Stimulated activated CD8-positive, alpha-beta memory T cell treated with anti-CD3 and anti-CD28 coated beads, Interleukin-7, amount 100 ng/mL, for 1 hour (primary cell): ENCODE measurements at regions not wholly inside any gene's neighbourhood (a gene's known extent, or its start where the extent isn't known, plus 50 kb on each side); places are given as distances from the start of the nearest gene placed in this dataset.
"Not testable (repeated sequence)": the region's sequence is repeated elsewhere in the genome, so short reads cannot be mapped to it uniquely, and the experiment has no call there.

Experiments used
- DNase-seq, 2 donors: peaks; one replicate each; pipeline ENCODE4 v3.0.0-alpha.2; 2020; ENCODE audit warnings: low read depth in 2 of 2

DNA sequence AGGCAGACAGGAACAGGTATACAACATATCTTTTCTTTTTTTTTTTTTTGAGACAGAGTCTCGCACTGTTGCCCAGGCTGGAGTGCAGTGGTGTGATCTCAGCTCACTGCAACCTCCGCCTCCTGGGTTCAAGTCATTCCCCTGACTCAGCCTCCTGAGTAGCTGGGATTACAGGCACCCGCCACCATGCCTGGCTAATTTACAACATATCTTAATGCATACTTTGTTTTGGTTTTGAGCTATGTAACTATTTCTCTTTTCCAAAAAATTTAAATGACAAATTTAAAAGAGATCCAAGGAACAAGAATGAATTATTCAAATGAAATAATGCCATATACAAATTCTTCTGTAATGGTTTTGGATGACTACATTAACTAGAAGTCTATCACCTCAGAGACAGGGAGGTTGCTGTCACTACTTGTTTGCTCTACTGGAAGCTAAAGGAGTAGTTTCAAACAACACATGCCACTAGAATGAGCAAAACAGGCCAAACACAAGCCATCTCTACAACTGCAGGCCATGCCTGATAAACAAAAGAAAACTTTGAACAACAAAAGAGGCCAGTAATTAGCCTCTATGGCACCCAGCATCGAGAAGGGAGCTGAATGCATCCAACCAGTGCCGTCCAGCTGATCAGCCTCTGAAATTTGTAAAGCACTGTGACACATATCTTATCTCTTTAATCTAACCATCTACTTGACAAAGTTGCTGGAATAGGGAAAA lies 133.6 kb upstream of the VOPP1 start:
- DNase-seq, result not testable (repeated sequence)

DNA sequence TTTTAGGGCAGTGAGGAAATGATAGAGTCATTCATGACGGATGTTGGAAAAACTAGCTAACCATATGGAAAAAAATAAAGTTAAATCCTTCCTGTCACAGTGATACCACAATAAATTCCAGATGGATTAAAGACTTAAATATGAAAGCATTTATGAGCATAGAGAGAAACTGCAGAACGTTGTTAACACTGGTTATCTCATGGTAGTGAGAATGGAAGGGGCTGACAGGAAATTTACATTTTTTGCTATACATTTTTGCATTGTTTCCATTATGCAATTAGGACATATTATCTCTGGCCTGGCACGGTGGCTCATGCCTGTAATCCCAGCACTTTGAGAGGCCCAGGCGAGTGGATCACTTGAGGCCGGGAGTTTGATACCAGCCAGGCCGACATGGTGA lies 130.5 kb upstream of the VOPP1 start:
- DNase-seq, result not testable (repeated sequence)

DNA sequence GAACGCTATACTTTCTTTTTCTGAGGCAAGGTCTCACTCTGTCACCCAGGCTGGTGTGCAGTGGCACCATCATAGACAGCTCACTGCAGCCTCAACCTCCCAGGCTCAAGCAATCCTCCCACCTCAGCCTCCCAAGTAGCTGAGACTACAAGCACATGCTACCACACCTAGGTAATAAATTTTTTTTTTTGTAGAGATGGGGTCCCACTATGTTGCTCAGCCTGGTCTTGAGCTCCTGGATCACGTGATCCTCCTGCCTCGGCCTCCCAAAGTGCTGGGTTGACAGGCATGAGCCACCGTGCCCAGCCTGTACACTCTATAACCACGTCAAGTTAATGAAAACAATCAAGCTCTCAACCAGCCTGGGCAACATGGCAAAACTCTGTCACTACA lies 127.1 kb upstream of the VOPP1 start:
- not testable (repeated sequence) for DNase-seq

DNA sequence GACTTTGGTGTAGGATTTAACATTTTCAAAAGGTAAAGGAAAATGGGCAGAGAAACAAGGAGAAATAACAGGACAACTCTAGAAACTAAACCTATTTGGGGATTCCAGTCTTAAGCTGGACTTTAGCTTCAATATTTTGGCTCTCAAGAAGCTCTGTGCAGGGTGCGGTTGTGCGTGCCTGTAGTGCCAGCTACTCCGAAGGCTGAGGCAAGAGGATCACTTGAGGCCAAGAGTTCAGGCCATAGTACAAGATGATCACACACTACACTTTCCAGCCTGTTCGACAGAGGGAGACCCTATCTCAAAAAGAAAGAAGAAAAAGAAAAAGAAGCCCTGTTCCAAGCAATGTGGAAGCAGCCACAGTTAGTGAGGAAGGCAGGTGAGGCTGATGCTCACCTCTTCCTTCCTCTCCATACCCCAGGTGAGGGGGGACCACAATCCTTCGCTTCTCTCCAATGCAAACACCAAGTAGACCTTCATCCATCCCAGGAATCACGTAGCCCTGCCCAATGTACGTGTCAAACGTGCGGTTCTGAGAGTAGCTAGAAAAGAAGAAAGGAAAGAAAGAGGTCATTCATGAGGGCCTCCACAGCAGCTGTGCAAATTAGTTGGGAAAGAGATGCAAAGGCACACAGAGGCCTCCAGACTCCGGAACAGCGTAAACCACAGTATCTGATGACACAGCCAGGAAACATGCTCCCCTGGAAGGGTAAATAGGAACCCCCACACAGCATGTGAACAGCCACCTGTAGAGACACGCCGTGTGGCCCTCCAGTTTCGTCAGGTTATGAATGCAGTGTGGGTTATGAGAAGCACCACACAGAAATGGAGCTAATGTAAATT lies 126.5 kb upstream of the VOPP1 start:
- not testable (repeated sequence) for DNase-seq

DNA sequence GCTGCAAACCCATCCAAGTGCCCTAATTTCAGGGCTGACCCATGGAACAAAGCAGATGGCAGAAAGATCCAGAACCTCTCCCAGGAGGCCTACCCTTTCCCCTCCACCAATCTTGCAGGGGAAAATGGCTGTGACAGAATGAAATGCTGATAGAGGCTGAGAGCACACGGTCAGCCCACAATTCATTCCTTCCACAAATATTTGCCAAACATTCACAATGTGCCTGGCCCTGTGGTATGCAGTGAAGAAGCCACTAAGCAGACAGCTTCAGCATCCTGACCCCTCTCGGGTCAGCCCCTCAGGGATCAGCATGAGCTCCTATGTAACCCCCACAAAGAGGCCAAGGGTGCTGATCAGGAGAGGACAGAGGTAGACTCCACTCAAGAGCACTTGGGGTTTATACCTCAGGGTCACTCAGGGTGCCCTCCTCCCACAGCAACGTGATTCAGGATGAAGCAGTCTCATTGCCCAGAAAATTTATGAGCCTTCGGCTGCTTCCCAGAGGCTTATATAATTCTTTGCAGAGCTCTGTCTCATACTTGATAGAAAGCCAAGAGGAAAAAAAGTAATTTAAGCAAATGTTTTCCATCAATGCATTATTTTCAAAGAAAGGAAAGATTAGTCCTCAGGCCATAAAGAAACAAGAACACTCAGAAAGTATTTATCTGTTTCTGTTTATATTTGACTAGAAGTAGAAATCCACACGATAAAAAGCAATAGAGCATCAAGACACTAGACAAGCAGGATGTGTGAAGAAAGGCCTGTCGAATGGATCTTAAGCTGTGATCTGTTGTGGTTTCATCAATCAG lies 123.8 kb upstream of the VOPP1 start:
- DNase-seq, result not testable (repeated sequence)

DNA sequence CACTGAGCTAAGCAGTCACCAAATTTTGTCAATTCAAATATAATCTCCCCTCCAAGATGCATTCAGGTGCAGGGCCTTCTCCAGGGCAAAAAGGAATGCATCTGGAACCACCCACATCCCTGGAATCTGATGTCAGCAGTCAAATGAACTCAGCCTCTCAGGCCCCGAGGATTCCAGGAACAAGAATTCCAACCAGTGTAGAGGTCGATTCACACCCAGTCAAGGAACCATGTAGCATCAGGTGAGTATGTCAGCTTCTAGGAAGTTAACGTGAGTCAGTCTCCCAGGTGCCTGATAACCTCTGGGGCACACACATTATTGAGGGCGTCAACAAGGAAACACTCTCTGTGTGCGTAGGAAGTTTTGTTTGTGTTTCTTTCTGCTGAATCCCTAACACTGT lies 122.2 kb upstream of the VOPP1 start:
- DNase-seq, result not testable (repeated sequence)

- DNase-seq, result not testable (repeated sequence)
These were observed 116.7 kb upstream of the VOPP1 start for GRCh38 chr7:55688684-55689681.

DNA sequence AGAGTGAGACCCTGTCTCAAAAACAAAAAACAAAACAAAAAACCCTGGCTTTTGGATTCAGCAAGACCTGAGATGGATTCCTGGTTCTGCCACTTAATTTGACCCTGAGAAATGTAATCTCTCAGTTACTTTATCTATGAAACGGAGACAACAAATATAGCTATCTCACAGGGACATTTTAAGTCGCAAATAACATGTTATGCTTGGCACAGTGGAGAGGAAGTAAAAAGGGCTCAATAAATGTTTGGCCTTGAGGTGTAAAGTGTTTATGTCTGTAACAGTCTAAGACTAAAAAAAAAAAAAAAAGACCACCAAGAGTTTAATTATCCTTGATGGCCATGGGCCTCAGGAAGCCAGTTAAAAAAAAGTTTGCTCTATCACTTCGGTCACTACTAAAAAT lies 116.0 kb upstream of the VOPP1 start:
- not testable (repeated sequence) for DNase-seq

DNA sequence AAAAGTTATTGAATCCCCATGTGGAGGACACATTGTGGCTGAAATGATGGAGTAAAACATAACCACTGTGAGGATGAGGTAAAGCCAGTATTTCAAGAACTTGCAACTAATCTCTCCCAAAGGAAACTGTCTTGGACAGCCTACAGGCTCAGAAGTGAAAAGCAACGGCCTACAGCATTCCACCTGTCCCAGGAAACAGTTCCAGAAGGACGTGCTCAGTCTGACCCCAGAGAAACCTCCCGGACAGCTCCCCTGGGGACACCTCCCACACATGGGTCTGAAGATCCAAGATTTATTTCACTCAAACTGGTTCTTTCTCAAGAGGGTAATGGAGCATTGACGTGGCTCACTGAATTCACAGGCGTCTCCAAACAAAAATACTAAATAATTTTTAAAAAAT lies 115.0 kb upstream of the VOPP1 start:
- not testable (repeated sequence) for DNase-seq

GRCh38 chr7:55686771-55687170 lies 114.5 kb upstream of the VOPP1 start:
- not testable (repeated sequence) for DNase-seq

DNA sequence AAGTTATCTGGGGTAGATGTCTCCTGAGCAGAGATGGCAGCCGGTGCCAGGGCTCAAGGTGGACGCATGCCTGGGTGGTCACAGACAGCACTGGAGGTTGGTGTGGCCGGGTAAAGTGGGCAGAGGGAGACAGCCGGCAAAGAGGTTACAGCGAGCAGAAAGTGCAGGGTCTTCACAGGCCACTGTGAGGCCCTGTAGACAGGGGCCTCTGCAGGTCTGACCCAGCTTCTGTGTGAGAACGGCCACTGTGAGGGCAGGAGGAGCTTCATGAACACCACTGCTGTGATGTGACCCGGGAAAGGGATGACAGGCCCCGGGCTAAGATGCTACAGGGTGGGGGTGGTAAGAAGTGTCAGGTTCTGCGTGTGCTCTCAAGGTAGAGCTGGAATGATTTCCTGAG lies 111.2 kb upstream of the VOPP1 start:
- DNase-seq, result not testable (repeated sequence)

GRCh38 chr7:55675589-55675988 lies 103.3 kb upstream of the VOPP1 start:
- not testable (repeated sequence) for DNase-seq

GRCh38 chr7:55673525-55673924 lies 101.2 kb upstream of the VOPP1 start:
- not testable (repeated sequence) for DNase-seq

DNA sequence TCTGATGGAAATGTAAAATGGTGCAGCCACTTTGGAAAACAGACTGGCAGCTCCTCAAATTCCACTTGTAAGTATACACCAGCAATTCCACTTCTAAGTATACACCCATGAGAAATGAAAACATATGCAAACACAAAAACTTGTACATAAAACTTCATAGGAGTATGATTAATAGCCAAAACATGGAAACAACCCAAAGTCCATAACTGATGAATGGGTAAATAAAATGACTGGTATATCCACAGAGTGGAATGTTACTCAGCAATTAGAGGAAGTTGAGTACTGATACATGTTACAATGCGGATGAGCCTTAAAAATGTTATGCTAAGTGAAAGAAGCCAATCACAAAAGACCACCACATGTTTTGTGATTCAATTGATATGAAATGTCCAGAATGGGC lies 99.8 kb upstream of the VOPP1 start:
- not testable (repeated sequence) for DNase-seq

GRCh38 chr7:55657654-55658053 lies 85.4 kb upstream of the VOPP1 start:
- no peak for DNase-seq

DNA sequence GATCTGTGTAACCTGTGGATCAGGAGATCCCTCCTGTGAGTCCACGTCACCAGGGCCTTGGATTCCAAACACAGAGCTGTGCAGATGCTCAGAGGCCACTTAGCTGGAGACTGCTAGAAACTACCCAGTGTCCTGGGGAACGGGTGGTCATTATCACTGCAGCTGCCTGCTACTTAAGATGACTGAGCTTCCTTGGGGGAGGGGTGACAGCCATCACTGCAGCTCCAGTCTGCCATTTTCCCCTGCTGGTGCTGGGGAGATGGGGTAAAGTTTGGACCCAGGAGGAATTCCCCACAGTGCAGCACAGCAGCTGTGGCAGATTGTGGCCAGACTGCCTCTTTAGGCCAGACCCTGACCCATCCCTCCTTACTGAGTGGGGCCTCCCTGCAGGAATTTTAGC lies 78.8 kb upstream of the VOPP1 start:
- DNase-seq, result no peak

DNA sequence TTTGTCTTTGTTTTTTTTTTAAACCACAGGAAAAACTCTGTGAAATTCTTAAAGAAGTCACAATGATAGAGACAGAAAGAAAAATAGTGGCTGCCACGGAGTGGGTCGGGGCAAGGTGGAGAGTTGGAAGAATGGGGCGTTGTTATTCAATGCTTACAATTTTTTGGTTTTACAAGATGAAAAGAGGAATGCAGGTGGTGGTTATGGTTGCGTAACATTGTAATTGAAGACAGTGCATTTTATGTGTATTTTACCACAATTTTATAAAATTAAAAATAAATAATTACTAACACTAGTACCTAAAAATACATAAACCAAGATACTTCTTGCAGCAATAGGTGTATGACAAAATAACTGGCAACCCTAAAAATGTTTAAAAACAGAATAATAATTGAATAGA lies 76.9 kb upstream of the VOPP1 start:
- DNase-seq, result no peak

DNA sequence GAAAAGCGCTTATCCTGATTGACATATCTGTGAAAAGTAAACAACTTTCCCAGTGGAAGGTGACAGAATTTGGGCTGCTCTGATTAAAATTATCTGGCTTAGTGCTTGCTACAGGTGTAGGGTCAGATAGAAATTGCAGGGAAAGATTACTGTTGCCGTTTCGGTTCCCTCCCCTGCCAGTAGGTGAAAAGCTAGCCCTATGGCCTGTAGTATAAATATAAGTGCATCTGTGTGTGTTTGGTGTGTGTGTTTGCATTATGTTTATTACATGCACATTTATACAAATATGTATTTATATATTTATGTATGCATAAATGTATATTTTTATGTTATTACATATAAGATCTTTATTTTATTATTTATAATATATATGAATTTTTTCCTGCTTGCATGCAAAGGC lies 72.3 kb upstream of the VOPP1 start:
- no peak for DNase-seq

- DNase-seq, result no peak
These were observed 70.0 kb upstream of the VOPP1 start for GRCh38 chr7:55642266-55642665.

DNA sequence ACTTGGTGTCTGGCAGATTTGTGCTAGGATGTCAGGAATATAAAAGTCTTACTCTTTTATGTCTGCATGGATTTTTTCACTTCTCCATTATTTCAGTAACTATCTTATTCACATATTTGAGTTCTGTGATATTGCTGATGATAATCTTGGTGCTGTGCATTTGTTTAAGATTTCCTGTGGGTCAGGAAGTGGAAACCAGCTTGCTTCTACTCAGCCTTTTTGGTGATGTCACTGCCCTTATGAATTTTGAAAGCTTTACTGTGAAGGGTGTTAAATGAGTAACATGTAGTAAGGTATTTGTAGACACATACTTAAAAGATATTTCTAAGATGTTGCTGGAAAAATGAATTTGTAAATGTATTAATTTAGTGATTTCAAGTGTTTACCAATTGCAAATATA lies 69.5 kb upstream of the VOPP1 start:
- no peak for DNase-seq

DNA sequence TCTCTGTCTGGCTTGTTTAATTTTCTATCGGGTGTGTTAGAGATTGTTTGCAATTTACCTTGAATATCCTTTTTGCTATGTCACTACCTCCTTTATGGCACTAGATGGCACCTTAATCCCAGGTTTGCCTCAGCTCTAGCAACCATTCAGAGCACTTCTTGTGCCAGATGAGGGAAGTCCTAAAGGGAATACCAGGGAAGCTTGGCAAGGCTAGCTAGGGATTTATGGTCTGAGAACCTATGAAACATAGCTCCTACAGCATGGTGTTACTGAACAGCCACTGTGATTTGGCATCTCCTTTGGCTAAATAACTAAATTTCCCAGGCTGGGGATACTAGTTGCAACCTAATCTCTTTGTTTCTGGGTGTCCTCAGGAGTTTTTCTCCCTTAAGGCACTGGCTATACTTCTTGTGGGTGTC lies 69.0 kb upstream of the VOPP1 start:
- DNase-seq, result peak in 1 of 2 donors; percentile 1
